SK-N-SH treated with all-trans-retinoic acid at 6 μM for 48 hours (cell line): ENCODE measurements at regions not wholly inside any gene's neighbourhood (a gene's known extent, or its start where the extent isn't known, plus 50 kb on each side); places are given as distances from the start of the nearest gene placed in this dataset.

Experiments
- ATAC-seq: fragments of 200-7000 bp; cut with Tn5 transposase; 3 replicates; pipeline ENCODE4 v1.9.1; 2020; ENCODE audit warnings: mild to moderate bottlenecking, moderate library complexity
- BACH2 ChIP-seq: fragments of 250-450 bp; sonication (Bioruptor Pico); IDR thresholded peaks from 2 replicates; pipeline ENCODE4 v1.9.0; 2021; ENCODE audit warnings: mild to moderate bottlenecking, borderline replicate concordance
- CSDC2 ChIP-seq: fragments of 250-450 bp; sonication (Bioruptor Pico); IDR thresholded peaks from 2 replicates; pipeline ENCODE4 v1.5.0; 2020; ENCODE audit warnings: mild to moderate bottlenecking, moderate library complexity
- ESRRG ChIP-seq: fragments of 250-450 bp; sonication (Bioruptor Pico); IDR thresholded peaks from 2 replicates; pipeline ENCODE4 v1.6.1; 2021; ENCODE audit warnings: mild to moderate bottlenecking
- GLIS3 ChIP-seq: fragments of 250-450 bp; sonication (Bioruptor Pico); IDR thresholded peaks from 2 replicates; pipeline ENCODE4 v1.5.0; 2020; ENCODE audit warnings: mild to moderate bottlenecking, moderate library complexity
- ISL1 ChIP-seq: fragments of 250-450 bp; sonication (Bioruptor Pico); IDR thresholded peaks from 2 replicates; pipeline ENCODE4 v2.1.2; 2022; ENCODE audit warnings: mild to moderate bottlenecking, moderate library complexity
- OSR1 ChIP-seq: fragments of 250-450 bp; sonication (Bioruptor Pico); IDR thresholded peaks from 2 replicates; pipeline ENCODE4 v1.8.0; 2022; ENCODE audit warnings: moderate library complexity, mild to moderate bottlenecking, inconsistent platforms
- PPARA ChIP-seq: fragments of 250-450 bp; sonication (Bioruptor Pico); IDR thresholded peaks from 2 replicates; pipeline ENCODE4 v1.5.0; 2020; ENCODE audit warnings: mild to moderate bottlenecking, borderline replicate concordance
- RARB ChIP-seq: fragments of 250-450 bp; sonication (Bioruptor Pico); IDR thresholded peaks from 2 replicates; pipeline ENCODE4 v1.8.0; 2021; ENCODE audit warnings: mild to moderate bottlenecking, moderate library complexity
- SNAI2 ChIP-seq: fragments of 250-450 bp; sonication (Bioruptor Pico); IDR thresholded peaks from 2 replicates; pipeline ENCODE4 v1.5.0; 2020; ENCODE audit warnings: mild to moderate bottlenecking, moderate library complexity
- TCF4 ChIP-seq: fragments of 250-450 bp; sonication (Bioruptor Pico); IDR thresholded peaks from 2 replicates; pipeline ENCODE4 v1.8.0; 2021; ENCODE audit warnings: mild to moderate bottlenecking, moderate library complexity, borderline replicate concordance
- TOX ChIP-seq: fragments of 250-450 bp; sonication (Bioruptor Pico); IDR thresholded peaks from 2 replicates; pipeline ENCODE4 v1.8.0; 2021; ENCODE audit warnings: mild to moderate bottlenecking, moderate library complexity, borderline replicate concordance
- ZC3H10 ChIP-seq: fragments of 250-450 bp; sonication (Bioruptor Pico); IDR thresholded peaks from 2 replicates; pipeline ENCODE4 v1.5.1; 2021; ENCODE audit warnings: mild to moderate bottlenecking, moderate library complexity
- ZFP3 ChIP-seq: fragments of 250-450 bp; sonication (Bioruptor Pico); IDR thresholded peaks from 2 replicates; pipeline ENCODE4 v1.5.0; 2020; ENCODE audit warnings: mild to moderate bottlenecking, moderate library complexity
- ZFP30 ChIP-seq: fragments of 450-650 bp; formaldehyde crosslinking; IDR thresholded peaks from 2 replicates; pipeline ENCODE4 v1.5.0; 2022; ENCODE audit warnings: mild to moderate bottlenecking, moderate library complexity
- ZNF565 ChIP-seq: fragments of 450-650 bp; formaldehyde crosslinking; conservative IDR thresholded peaks from 2 replicates; pipeline ENCODE4 v1.5.0; 2020; ENCODE audit warnings: low read depth, mild to moderate bottlenecking, moderate library complexity
- ZNF70 ChIP-seq: fragments of 450-650 bp; formaldehyde crosslinking; IDR thresholded peaks from 2 replicates; pipeline ENCODE4 v1.5.0; 2020; ENCODE audit warnings: mild to moderate bottlenecking, moderate library complexity
- ZNF8 ChIP-seq: fragments of 450-650 bp; formaldehyde crosslinking; IDR thresholded peaks from 2 replicates; pipeline ENCODE4 v1.5.0; 2020; ENCODE audit warnings: mild to moderate bottlenecking, moderate library complexity
- TF ChIP-seq, protein P1 (sequence below): fragments of 250-450 bp; sonication (Bioruptor Pico); IDR thresholded peaks from 2 replicates; pipeline ENCODE4 v1.5.1; 2020; ENCODE audit warnings: low read depth, mild to moderate bottlenecking, moderate library complexity
- TF ChIP-seq, protein P2 (sequence below): fragments of 250-450 bp; sonication (Bioruptor Pico); IDR thresholded peaks from 2 replicates; pipeline ENCODE4 v1.5.1; 2021; ENCODE audit warnings: mild to moderate bottlenecking, moderate library complexity
- TF ChIP-seq, protein P3 (sequence below): fragments of 250-450 bp; sonication (Bioruptor Pico); IDR thresholded peaks from 2 replicates; pipeline ENCODE4 v1.8.0; 2020; ENCODE audit warnings: mild to moderate bottlenecking, moderate library complexity, borderline replicate concordance
- TF ChIP-seq, protein P4 (sequence below): fragments of 250-450 bp; sonication (Bioruptor Pico); IDR thresholded peaks from 2 replicates; pipeline ENCODE4 v1.8.0; 2021; ENCODE audit warnings: low read depth, mild to moderate bottlenecking, moderate library complexity, borderline replicate concordance
- TF ChIP-seq, protein P5 (sequence below): fragments of 250-450 bp; sonication (Bioruptor Pico); IDR thresholded peaks from 2 replicates; pipeline ENCODE4 v1.5.0; 2020; ENCODE audit warnings: mild to moderate bottlenecking, moderate library complexity

DNA sequence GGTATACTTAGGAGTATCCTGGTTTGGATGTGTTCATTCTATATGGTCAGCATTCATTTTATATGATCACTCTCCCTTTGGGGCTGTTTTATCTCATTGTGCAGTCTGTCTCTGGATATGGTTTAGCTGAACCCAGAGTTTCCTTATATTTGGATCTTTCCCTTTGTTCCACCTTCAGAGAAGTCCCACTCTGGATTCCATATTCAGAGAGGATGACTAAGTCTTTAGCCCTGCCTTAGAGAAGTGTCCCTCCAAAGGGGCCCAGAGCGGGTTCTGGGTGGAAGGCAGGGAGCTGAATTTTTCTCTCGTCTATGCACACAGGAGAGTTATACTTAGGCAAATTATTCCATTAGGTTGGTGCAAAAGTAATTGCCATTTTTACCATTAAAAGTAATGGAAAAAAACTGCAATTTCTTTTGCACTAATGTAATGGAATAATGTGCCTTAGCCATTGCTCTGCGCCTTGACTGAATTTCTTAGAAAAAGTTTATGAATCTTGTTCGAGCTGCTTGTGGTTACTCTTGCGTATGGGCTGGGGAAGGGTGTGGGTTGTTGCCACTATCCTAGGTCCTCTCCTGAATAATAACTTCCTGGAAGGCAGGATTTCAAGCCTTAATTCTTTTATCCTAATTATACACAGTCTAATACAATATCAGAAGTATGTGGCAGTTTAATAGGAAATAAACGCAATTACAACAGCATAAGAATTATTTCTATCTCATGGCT, 74.2 kb upstream of the MTPN start:
- TF ChIP-seq ISL1 (CRISPR knock-in tag) (peak; percentile 55; the same call in 1 of the 2 replicates), ZFP30 (CRISPR knock-in tag) (no peak)
- TF ChIP-seq, protein P1, sequence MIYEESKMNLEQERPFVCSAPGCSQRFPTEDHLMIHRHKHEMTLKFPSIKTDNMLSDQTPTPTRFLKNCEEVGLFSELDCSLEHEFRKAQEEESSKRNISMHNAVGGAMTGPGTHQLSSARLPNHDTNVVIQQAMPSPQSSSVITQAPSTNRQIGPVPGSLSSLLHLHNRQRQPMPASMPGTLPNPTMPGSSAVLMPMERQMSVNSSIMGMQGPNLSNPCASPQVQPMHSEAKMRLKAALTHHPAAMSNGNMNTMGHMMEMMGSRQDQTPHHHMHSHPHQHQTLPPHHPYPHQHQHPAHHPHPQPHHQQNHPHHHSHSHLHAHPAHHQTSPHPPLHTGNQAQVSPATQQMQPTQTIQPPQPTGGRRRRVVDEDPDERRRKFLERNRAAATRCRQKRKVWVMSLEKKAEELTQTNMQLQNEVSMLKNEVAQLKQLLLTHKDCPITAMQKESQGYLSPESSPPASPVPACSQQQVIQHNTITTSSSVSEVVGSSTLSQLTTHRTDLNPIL (CRISPR knock-in tag), result no peak
- no peak for ATAC-seq

DNA sequence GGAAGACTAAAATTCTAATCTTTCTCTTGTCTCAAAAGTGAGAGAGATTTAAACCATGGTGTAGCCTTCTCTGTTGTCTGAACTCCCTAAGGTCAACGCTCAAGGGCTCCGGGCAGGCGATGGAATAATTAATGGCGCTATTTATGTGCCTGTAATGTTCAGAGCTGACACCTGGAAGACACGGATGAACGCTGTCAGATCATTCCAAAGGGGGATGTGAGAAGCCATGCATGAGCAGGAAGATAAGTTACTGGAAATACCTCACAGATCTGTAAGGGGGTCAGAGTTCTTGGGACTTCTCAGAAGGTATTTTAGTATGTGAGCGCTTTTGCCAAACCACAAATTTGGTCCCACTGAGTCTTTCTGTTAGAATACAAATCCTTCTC, 73.3 kb upstream of the MTPN start:
- TF ChIP-seq, protein P2, sequence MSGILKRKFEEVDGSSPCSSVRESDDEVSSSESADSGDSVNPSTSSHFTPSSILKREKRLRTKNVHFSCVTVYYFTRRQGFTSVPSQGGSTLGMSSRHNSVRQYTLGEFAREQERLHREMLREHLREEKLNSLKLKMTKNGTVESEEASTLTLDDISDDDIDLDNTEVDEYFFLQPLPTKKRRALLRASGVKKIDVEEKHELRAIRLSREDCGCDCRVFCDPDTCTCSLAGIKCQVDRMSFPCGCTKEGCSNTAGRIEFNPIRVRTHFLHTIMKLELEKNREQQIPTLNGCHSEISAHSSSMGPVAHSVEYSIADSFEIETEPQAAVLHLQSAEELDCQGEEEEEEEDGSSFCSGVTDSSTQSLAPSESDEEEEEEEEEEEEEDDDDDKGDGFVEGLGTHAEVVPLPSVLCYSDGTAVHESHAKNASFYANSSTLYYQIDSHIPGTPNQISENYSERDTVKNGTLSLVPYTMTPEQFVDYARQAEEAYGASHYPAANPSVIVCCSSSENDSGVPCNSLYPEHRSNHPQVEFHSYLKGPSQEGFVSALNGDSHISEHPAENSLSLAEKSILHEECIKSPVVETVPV (CRISPR knock-in tag), result no peak
- TF ChIP-seq PPARA, result no peak
- no peak for TF ChIP-seq OSR1
- no peak for TF ChIP-seq ZNF565 (CRISPR knock-in tag)
- TF ChIP-seq BACH2 (CRISPR knock-in tag), result no peak
- TF ChIP-seq, protein P3, sequence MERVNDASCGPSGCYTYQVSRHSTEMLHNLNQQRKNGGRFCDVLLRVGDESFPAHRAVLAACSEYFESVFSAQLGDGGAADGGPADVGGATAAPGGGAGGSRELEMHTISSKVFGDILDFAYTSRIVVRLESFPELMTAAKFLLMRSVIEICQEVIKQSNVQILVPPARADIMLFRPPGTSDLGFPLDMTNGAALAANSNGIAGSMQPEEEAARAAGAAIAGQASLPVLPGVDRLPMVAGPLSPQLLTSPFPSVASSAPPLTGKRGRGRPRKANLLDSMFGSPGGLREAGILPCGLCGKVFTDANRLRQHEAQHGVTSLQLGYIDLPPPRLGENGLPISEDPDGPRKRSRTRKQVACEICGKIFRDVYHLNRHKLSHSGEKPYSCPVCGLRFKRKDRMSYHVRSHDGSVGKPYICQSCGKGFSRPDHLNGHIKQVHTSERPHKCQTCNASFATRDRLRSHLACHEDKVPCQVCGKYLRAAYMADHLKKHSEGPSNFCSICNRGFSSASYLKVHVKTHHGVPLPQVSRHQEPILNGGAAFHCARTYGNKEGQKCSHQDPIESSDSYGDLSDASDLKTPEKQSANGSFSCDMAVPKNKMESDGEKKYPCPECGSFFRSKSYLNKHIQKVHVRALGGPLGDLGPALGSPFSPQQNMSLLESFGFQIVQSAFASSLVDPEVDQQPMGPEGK, result no peak
- TF ChIP-seq CSDC2, result no peak
- TF ChIP-seq ZFP30 (CRISPR knock-in tag), result no peak
- no peak for TF ChIP-seq SNAI2 (CRISPR knock-in tag)
- no peak for TF ChIP-seq RARB (CRISPR knock-in tag)
- TF ChIP-seq ZC3H10 (CRISPR knock-in tag), result no peak
- TF ChIP-seq, protein P1 (CRISPR knock-in tag), result no peak
- TF ChIP-seq TOX (CRISPR knock-in tag), result no peak
- TF ChIP-seq, protein P4, sequence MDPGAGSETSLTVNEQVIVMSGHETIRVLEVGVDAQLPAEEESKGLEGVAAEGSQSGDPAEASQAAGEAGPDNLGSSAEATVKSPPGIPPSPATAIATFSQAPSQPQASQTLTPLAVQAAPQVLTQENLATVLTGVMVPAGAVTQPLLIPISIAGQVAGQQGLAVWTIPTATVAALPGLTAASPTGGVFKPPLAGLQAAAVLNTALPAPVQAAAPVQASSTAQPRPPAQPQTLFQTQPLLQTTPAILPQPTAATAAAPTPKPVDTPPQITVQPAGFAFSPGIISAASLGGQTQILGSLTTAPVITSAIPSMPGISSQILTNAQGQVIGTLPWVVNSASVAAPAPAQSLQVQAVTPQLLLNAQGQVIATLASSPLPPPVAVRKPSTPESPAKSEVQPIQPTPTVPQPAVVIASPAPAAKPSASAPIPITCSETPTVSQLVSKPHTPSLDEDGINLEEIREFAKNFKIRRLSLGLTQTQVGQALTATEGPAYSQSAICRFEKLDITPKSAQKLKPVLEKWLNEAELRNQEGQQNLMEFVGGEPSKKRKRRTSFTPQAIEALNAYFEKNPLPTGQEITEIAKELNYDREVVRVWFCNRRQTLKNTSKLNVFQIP (CRISPR knock-in tag), result no peak
- TF ChIP-seq TCF4 (CRISPR knock-in tag), result no peak
- no peak for TF ChIP-seq GLIS3 (CRISPR knock-in tag)
- TF ChIP-seq, all 23 proteins: peak for 0
- no peak for ATAC-seq

DNA sequence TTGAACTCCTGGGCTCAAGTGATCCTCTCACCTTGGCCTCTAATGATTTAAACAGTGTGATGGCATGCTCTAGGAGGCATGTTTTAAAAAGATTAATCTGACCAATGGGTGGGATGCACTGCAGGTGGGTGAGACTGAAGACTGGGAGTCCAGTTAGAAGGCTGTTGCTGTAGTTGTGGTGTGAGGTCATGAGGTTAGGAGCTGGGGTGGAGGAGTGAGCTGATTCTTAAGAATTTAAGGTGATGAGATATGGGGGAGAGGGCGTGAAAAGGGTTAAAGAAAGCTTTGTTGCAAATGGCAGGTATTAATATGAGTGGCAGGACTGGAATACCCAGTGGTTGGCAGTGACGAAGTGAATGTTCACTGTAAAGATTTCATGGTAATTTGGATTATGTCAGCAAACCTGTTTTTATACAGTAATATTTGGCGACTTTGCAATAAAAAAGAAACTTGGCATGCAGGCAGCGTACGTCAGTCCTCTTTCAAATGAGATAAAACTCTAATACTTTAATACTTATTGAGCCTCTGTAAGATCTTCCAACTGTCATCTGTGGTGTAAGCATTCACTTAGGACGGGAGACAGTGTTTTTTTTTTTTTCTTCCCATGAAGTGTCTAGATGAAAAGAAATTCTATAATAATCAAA, 72.8 kb upstream of the MTPN start:
- TF ChIP-seq GLIS3 (CRISPR knock-in tag) (no peak), CSDC2 (no peak), BACH2 (CRISPR knock-in tag) (no peak)
- no peak for ATAC-seq

DNA sequence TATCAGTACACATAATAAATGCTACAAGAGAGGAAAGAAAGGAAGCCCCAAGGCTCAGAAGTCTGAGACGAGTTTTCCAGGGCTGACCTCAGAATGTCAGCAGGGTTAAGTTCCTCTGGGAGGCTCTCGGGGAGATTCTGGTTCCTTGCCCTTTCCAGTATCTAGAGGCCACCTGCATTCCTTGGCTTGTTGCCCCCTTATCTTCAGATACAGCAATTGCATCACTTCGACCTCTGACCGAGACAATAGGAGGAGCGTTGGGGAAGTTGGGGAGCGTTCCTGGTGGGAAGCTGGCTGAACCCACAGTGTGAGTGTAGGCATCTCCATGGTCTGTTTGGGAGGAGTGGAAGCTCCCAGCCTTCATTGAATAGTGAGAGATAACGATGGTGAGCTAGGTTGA, 72.0 kb upstream of the MTPN start:
- TF ChIP-seq ZFP3, result no peak
- TF ChIP-seq ZNF8 (CRISPR knock-in tag), result no peak
- TF ChIP-seq OSR1, result no peak
- ATAC-seq, result no peak

DNA sequence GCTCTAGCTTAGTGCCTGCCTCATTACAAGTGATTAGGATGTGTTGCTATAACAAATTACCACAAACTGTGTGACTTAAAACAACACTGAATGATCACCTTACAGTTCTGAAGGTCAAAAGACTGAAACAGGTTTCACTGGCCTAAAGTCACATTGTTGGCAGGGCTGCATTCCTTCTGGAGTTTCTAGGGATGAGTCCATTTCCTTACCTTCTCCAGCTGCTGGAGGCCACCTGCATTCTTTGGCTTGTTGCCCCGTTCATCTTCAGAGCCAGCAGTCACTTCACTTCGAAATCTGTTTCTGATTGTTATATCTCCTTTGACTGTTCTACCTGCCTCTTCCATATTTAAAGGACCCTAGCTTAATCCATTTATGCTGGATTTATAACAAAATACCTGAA, 69.4 kb upstream of the MTPN start:
- ATAC-seq, result no peak
- TF ChIP-seq GLIS3 (CRISPR knock-in tag) (no peak), OSR1 (no peak), CSDC2 (no peak), ZFP30 (CRISPR knock-in tag) (no peak), ESRRG (CRISPR knock-in tag) (no peak), ZNF70 (CRISPR knock-in tag) (no peak), ZFP3 (no peak), PPARA (no peak), TCF4 (CRISPR knock-in tag) (no peak), SNAI2 (CRISPR knock-in tag) (no peak)
- TF ChIP-seq, protein P5, sequence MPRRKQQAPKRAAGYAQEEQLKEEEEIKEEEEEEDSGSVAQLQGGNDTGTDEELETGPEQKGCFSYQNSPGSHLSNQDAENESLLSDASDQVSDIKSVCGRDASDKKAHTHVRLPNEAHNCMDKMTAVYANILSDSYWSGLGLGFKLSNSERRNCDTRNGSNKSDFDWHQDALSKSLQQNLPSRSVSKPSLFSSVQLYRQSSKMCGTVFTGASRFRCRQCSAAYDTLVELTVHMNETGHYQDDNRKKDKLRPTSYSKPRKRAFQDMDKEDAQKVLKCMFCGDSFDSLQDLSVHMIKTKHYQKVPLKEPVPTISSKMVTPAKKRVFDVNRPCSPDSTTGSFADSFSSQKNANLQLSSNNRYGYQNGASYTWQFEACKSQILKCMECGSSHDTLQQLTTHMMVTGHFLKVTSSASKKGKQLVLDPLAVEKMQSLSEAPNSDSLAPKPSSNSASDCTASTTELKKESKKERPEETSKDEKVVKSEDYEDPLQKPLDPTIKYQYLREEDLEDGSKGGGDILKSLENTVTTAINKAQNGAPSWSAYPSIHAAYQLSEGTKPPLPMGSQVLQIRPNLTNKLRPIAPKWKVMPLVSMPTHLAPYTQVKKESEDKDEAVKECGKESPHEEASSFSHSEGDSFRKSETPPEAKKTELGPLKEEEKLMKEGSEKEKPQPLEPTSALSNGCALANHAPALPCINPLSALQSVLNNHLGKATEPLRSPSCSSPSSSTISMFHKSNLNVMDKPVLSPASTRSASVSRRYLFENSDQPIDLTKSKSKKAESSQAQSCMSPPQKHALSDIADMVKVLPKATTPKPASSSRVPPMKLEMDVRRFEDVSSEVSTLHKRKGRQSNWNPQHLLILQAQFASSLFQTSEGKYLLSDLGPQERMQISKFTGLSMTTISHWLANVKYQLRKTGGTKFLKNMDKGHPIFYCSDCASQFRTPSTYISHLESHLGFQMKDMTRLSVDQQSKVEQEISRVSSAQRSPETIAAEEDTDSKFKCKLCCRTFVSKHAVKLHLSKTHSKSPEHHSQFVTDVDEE (CRISPR knock-in tag), result no peak
- TF ChIP-seq, protein P1 (CRISPR knock-in tag), result no peak
